HG02840 (cell line): ENCODE measurements at regions not wholly inside any gene's neighbourhood (a gene's known extent, or its start where the extent isn't known, plus 50 kb on each side); places are given as distances from the start of the nearest gene placed in this dataset.

Experiments
- ATAC-seq: cut with Tn5 transposase; IDR thresholded peaks from one replicate; pipeline ENCODE4 v1.9.1; 2021; ENCODE audit warnings: mild to moderate bottlenecking, moderate library complexity, moderate number of reproducible peaks; ENCODE audit not compliant: unreplicated experiment, low FRiP score

- ATAC-seq = no peak
Measured at GRCh38 chr12:82176026-82176425, 182.2 kb downstream of the CCDC59 start.

DNA sequence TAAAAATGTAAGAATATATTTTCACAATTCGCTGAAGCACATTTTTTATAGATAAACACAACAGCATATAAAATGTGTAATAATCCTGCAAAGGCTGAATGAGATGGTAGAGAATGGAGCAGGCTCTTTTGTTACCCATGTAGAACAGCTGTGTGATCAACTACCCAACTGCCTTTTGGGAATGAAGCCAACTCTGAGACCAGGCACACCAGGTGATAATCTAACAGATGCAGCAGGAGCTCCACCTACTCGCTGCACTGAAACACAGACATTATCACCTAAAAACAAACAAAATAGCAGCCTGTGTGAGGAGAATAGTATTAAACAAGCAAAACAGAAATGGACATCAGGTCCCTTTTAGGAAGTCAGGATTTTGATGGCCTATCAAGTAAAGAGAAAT is 183.3 kb downstream of the CCDC59 start:
- no peak for ATAC-seq

GRCh38 chr12:82174383-82174782 is 183.8 kb downstream of the CCDC59 start:
- ATAC-seq = no peak

DNA sequence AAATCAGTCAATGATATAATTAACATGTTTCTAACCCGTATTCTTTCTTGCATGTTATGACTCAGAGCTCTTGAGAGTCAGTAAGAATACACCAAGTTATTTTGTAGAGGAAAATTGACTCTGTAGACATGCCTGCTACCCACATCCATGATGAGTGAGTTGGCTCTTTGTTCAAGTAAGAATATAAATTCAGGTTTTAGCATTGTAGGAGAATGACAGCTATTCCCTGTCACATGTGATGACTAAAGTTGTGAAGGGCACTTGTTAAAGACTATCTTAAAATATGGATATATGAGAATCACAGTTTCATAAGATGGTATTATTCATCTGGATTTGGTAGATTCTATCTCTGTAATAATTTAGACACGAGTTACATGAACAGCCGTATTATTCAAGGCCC is 209.1 kb downstream of the CCDC59 start:
- no peak for ATAC-seq

DNA sequence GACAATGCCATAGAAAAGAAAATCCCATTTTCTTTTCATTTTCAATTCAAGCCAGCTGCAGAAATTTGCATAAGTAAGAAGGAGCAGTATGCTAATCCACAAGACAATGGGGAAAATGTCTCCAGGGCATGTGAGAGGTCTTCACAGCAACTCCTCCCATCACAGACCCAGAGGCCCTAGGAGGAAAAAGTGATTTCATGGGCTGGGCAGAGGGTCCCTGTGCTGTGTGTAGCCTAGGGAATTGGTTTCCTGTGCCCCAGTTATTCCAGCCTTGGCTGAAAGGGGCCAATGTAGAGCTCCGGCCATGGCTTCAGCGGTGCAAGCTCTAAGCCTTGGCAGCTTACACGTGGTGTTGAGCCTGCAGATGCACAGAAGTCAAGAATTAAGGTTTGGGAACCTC is 211.4 kb downstream of the CCDC59 start:
- ATAC-seq = no peak

DNA sequence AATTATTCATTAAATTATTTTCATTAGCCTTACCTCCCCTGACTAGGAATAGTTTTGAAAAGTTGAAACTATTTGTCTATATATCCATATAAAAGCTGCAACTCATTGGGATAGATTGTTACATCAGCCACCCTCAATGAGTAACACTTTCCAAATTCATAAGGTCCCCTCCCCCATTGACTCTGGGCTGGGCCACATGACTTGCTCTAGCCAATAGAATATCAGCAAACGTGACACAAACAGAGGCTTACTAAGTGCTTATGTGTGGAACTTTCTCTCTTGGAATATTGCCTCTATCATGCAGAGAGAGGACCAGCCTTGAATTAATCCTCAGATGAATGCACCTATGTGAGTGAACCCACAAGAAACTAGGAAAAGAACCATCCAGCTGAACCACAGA is 213.7 kb downstream of the CCDC59 start:
- ATAC-seq = no peak

GRCh38 chr12:82132390-82132789 is 225.8 kb downstream of the CCDC59 start:
- no peak for ATAC-seq

DNA sequence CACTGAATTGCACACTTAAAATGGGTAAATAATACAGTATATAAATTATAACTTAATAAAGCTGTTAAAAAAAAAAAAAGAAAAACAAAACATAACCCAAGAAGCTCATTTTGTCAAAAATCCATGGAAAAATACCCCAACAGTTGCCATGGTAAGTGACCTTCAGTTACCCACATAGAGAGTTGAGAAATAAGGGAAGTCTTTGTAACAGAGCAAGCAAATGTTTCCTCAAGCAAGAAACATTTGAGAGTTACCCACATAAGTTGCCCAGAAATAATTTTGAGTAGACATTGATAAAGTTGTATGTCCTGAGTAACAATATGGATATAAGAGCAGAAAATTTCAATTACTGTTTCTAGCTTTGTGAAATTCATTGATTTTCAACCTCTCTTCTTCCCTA is 227.4 kb downstream of the CCDC59 start:
- ATAC-seq = no peak

DNA sequence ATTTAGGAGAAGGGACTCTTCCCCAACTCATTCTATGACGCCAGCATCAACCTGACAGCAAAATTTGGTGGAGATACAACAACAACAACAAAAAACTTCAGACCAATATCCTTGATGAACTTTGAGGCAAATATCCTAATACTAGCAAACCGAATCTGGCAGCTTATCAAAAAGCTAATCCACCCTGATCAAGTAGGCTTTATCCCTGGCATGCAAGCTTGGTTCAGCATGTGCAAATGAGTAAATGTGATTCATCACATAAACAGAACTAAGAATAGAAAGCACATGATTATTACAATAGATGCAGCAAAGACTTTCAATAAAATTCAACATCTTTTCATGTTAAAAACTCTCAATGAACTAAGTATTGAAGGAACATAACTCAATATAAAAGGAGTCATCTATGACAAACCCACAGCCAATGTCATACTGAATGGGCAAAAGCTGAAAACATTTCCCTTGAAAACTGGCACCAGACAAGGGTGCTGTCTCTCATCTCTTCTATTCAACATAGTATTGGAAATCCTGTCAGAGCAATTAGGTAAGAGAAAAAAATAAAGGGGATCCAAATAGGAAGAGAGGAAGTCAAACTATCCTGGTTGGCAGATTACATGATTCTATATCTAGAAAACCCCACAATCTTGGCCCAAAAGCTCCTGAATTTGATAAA is 233.3 kb downstream of the CCDC59 start:
- ATAC-seq = no peak

DNA sequence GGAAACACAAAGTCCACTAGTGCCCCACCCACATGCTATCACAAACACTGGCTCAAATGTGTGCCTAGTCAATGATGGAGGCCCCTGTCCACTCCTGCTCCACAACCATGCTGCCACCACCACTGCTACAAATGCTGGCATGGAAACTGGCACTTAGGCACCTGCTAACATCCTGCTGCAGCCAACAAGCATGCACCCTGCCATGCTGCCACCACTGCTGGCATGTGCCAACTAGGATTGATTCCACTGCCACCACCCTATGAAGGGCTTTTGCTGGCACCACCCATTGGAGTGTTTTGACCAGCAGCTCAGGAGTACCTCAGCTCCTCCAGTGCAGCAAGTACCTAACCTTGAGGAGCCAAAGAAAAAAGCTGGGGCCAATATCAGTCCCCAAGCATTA is 236.6 kb downstream of the CCDC59 start:
- ATAC-seq = no peak

GRCh38 chr12:82120901-82121300 is 237.3 kb downstream of the CCDC59 start:
- ATAC-seq = no peak

- ATAC-seq = no peak
Measured at GRCh38 chr12:82109243-82109642, 248.9 kb downstream of the CCDC59 start.

- ATAC-seq = no peak
Measured at GRCh38 chr12:82108615-82109014, 249.6 kb downstream of the CCDC59 start.

GRCh38 chr12:82099216-82099615 is 259.0 kb downstream of the CCDC59 start:
- ATAC-seq = no peak

DNA sequence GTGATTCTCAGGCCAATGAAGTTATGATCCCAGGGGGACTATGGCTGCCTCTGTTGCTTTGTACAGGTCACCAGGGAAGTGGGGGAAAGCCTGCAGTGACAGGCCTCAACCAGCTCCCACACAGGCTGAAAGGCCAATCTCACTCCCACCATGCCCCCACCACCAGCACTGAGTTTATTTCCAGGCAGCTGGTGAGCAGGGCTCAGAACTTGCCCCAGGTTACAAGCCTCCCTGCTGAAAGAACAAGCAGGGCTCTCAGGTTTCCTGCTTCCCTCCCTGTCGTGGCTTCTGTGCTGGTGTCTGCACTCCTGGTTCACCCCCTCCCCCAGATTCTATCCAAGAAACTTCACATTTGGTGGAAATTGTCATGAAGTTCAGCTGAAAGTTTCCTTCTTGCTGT is 260.3 kb downstream of the CCDC59 start:
- ATAC-seq = no peak

DNA sequence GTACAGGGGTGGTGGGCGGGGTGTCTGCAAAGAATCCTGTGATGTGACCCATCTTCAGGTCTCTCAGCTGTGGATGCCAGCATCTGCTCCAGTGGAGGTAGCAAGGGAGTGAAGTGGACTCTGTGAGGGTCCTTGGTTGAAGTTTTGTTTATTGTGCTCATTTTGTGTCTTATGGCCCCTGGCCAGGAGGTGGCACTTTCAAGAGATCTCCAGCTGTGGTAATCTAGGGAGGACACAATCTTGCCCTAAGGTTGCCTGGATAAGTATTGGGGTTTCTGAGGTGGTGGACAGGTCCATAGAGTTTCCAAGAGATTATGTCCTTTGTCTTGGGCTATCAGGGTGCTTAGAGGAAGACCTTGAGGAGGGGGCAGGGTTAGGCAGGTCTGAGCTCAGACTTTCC is 260.7 kb downstream of the CCDC59 start:
- no peak for ATAC-seq

DNA sequence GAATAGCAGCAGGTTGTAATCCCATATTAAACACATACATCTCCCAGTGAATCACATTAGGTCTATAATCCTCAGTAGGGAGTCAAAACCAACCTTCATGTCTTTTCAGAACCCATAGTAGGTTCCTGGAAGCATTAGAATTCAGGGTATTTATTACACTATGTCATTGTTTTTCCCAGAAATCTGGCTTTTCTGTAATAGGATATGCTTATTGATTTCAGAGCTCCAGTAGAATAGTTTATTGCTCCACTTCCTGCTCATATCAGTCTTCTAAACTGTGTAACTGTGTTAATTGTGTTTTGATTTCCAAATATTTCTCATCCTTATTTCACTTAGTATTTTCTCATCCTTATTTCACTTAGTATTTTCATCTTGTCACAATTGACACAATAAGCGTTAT is 268.0 kb downstream of the CCDC59 start:
- no peak for ATAC-seq

- no peak for ATAC-seq
Measured at GRCh38 chr12:82089369-82090121, 268.6 kb downstream of the CCDC59 start.

- no peak for ATAC-seq
Measured at GRCh38 chr12:82082501-82082900, 275.7 kb downstream of the CCDC59 start.

DNA sequence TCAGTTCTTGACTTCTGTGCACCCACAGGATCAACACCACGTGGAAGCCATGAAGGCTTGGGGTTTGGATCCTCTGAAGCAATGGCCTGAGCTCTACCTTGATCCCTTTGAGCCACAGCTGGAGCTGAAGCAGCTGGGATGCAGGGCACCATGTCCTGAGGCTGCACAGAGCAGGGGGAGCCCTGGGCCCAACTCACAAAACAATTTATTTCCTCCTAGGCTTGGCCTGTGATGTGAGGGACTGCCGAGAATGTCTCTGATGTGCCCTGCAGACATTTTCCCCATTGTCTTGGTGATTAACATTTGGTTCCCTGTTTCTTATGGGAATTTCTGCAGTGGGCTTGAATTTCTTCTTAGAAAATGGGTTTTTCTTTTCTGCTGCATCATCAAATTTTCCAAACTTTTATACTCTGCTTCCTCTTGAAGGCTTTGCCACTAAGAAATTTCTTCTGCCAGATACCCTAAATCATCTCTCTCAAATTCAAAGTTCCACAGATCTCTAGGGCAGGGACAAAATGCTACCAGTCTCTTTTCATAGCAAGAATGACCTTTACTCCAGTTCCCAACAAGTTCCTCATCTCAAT is 288.2 kb downstream of the CCDC59 start:
- ATAC-seq = no peak

DNA sequence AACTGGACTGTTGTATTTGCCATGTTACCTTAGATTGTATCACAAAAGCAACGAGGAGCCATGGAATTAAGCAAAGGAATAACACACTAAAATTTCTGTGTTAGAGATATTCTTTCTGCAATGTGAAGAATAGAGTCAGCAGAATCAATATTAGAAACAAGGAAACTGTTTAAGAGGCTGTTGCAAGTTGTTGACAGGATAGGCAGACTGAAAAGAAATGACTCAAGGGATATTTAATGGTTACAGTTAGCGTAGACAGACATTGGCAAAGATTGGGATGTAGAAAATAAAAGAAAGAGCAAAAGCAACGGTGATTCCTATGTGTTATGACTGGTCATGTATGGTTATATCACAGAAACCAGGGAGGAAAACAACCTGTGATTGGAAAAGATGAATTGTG is 299.0 kb upstream of the PPFIA2 start:
- no peak for ATAC-seq

DNA sequence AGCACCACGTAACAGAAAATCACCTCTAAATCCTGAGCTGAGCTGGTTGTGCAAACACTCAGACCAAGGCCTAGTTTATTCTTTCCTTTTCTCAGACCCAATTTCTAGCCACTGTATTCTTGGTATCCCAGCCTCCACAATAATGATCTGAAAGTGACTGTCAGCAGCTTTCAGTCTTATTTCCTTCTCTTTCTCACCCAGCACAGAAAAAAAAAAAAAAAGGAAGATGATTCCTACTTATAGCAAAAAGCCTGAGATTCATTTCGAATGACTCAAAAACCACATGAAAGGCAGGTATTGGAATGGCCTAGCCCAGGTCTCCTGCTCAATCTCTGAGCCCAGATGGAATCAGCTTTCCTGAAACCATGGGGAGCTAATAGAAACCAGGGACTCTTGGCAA is 298.6 kb upstream of the PPFIA2 start:
- ATAC-seq = no peak
